ENCODE measurements at regions not wholly inside any gene's neighbourhood (a gene's known extent, or its start where the extent isn't known, plus 50 kb on each side); places are given as distances from the start of the nearest gene placed in this dataset.

DNA sequence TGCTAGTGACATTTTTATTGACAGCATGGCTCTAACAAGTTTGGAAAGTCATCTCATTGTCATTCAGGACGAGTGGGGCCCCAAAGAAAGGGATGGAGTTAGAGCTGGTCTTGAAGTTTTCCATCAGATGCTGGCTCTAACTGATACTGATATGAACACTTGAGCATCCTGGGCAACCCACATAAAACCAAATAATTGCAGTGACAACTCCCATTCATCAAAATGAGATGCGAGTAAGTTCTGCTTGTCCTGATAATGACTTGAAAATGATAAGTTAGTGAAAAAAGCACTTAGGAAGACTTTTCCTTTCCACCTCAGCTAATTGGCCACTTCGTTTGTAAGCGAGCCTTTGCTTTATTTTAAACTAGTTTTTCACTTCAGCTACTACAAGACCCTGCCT lies 147.6 kb downstream of the SP3 start:
- Mint-ChIP-seq H3K9me3 (ENCODE audit: unreplicated experiment) (no peaks in the 10 kb centered on the region), H3K4me1 (ENCODE audit: insufficient read depth, unreplicated experiment) (no peaks in the 10 kb centered on the region), H3K36me3 (ENCODE audit: insufficient read depth, unreplicated experiment) (no peaks in the 10 kb centered on the region), H3K27ac (ENCODE audit: low read depth, unreplicated experiment) (no peak overlapping the region), H3K4me3 (ENCODE audit: unreplicated experiment) (no peak overlapping the region), H3K27me3 (ENCODE audit: insufficient read depth, unreplicated experiment) (peaks cover 44% of the 10 kb centered on the region)
- DNase-seq (ENCODE audit: unreplicated experiment): no peak
- TF ChIP-seq, protein P1, sequence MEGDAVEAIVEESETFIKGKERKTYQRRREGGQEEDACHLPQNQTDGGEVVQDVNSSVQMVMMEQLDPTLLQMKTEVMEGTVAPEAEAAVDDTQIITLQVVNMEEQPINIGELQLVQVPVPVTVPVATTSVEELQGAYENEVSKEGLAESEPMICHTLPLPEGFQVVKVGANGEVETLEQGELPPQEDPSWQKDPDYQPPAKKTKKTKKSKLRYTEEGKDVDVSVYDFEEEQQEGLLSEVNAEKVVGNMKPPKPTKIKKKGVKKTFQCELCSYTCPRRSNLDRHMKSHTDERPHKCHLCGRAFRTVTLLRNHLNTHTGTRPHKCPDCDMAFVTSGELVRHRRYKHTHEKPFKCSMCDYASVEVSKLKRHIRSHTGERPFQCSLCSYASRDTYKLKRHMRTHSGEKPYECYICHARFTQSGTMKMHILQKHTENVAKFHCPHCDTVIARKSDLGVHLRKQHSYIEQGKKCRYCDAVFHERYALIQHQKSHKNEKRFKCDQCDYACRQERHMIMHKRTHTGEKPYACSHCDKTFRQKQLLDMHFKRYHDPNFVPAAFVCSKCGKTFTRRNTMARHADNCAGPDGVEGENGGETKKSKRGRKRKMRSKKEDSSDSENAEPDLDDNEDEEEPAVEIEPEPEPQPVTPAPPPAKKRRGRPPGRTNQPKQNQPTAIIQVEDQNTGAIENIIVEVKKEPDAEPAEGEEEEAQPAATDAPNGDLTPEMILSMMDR (IDR thresholded peaks at IDR 0.05; ENCODE audit: unreplicated experiment): no peak
- ChIA-PET CTCF (interaction anchor here (0.9 kb wide), 1 partner anchor 11 kb away, joined by 4 read pairs; no protein-coding TSS in a partner anchor), POLR2A (no interaction called here)
- intact Hi-C loops (cut with micrococcal nuclease): no loop called here
- no TSS peak for BruUV-seq (replicated peaks)

DNA sequence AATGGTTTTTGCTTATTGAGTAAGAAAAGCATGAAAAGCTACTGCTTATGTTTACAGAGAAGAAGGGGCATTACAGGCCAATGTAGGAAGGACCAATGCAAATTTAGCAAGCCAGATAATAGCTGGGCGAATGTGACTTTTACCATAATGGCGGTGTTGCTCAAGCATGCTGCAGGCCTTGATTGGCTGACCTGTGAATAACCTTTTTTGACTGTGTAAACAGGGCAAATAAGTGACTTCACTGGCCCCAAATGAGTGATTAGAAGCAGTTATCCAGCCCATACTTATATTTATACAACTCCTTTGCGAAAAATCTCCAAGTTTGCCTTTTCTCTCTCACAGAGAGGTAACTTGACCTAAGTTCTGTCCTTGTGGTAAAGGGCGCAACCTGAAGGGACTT lies 146.9 kb downstream of the SP3 start:
- intact Hi-C loops (cut with micrococcal nuclease): no loop called here
- Mint-ChIP-seq H3K9me3 (ENCODE audit: unreplicated experiment) (no peaks in the 10 kb centered on the region), H3K4me1 (ENCODE audit: insufficient read depth, unreplicated experiment) (no peaks in the 10 kb centered on the region), H3K4me3 (ENCODE audit: unreplicated experiment) (no peak overlapping the region), H3K27ac (ENCODE audit: low read depth, unreplicated experiment) (no peak overlapping the region), H3K36me3 (ENCODE audit: insufficient read depth, unreplicated experiment) (no peaks in the 10 kb centered on the region), H3K27me3 (ENCODE audit: insufficient read depth, unreplicated experiment) (peaks cover 45% of the 10 kb centered on the region)
- ChIA-PET POLR2A (interaction anchor here (0.6 kb wide), 1 partner anchor 8 kb away, joined by 5 read pairs; no protein-coding TSS in a partner anchor), CTCF (no interaction called here)
- no TSS peak for BruUV-seq (replicated peaks)
- TF ChIP-seq, protein P1 (IDR thresholded peaks at IDR 0.05; ENCODE audit: unreplicated experiment): no peak
- DNase-seq (ENCODE audit: unreplicated experiment): no peak

DNA sequence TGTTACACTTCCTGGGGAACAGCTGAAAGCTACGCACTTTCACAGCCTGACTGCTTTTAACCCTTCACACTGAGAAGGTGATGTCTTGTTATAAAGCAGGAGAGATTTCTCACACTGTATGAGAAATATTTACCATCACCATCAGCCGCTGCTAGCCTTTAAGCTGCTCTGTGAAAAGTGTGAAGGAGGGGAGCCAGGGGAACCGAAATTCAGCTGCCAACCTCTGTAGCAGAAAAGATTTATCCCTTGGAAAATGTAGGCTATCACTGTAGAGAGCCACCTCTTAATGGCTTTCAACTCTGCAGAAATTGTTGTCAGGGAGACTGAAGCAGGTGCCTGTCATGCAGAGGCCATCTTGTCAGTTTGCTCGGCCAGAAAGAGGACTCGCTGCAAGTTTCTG lies 145.3 kb downstream of the SP3 start:
- no peaks in the 10 kb centered on the region for H3K4me1 Mint-ChIP-seq (ENCODE audit: insufficient read depth, unreplicated experiment)
- H3K27ac Mint-ChIP-seq (ENCODE audit: low read depth, unreplicated experiment): no peak overlapping the region
- CTCF ChIA-PET: interaction anchor here (0.6 kb wide), 1 partner anchor 296 kb away, joined by 3 read pairs; no protein-coding TSS in a partner anchor
- H3K9me3 Mint-ChIP-seq (ENCODE audit: unreplicated experiment): no peaks in the 10 kb centered on the region
- no TSS peak for BruUV-seq (replicated peaks)
- no peak overlapping the region for H3K4me3 Mint-ChIP-seq (ENCODE audit: unreplicated experiment)
- intact Hi-C loops (cut with micrococcal nuclease): no loop called here
- DNase-seq (ENCODE audit: unreplicated experiment): no peak
- POLR2A ChIA-PET: no interaction called here
- no peaks in the 10 kb centered on the region for H3K36me3 Mint-ChIP-seq (ENCODE audit: insufficient read depth, unreplicated experiment)
- TF ChIP-seq, protein P1 (IDR thresholded peaks at IDR 0.05; ENCODE audit: unreplicated experiment): no peak
- H3K27me3 Mint-ChIP-seq (ENCODE audit: insufficient read depth, unreplicated experiment): peaks cover 40% of the 10 kb centered on the region

DNA sequence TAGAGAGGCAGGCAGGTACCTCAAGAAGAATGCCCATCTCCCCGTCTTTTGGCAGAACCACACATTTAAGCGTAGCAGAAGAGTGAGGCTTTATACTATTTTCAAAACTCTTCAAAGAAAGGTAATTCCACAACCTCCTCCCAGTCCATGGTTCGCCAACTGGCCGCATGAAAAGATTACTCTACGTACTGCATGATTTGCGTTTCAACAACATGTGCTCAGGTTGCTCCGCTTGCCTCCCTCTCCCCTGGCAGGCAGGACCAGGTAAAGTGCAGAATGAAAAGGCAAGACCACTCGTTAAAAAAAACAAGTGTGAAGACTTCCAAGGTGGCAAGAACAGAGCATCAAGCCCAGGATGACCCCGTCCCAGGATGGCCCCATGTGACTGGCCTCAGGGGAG lies 143.7 kb downstream of the SP3 start:
- H3K27me3 Mint-ChIP-seq (ENCODE audit: insufficient read depth, unreplicated experiment): peaks cover 29% of the 10 kb centered on the region
- H3K4me1 Mint-ChIP-seq (ENCODE audit: insufficient read depth, unreplicated experiment): no peaks in the 10 kb centered on the region
- TF ChIP-seq, protein P1 (IDR thresholded peaks at IDR 0.05; ENCODE audit: unreplicated experiment): no peak
- ChIA-PET CTCF (no interaction called here), POLR2A (no interaction called here)
- H3K27ac Mint-ChIP-seq (ENCODE audit: low read depth, unreplicated experiment): no peak overlapping the region
- H3K36me3 Mint-ChIP-seq (ENCODE audit: insufficient read depth, unreplicated experiment): no peaks in the 10 kb centered on the region
- intact Hi-C loops (cut with micrococcal nuclease): no loop called here
- no peak for DNase-seq (ENCODE audit: unreplicated experiment)
- no peaks in the 10 kb centered on the region for H3K9me3 Mint-ChIP-seq (ENCODE audit: unreplicated experiment)
- no peak overlapping the region for H3K4me3 Mint-ChIP-seq (ENCODE audit: unreplicated experiment)
- BruUV-seq (replicated peaks): no TSS peak
